Effector memory CD8-positive, alpha-beta T cell (primary cell): ENCODE measurements at regions not wholly inside any gene's neighbourhood (a gene's known extent, or its start where the extent isn't known, plus 50 kb on each side); places are given as distances from the start of the nearest gene placed in this dataset.

Experiments used
- ATAC-seq: fragments of 150-1000 bp; cut with Tn5 transposase; replicated peaks from 2 replicates; pipeline ENCODE4 v1.10.0; 2021; ENCODE audit warnings: mild to moderate bottlenecking, moderate library complexity
- DNase-seq, 3 experiments: peaks; one replicate each; pipeline ENCODE4 v3.0.0; 2021
- H3K27ac Mint-ChIP-seq, 2 donors: one replicate each; pipeline ENCODE4 v1.8.0; 2022; ENCODE audit warnings: mild to moderate bottlenecking in 2 of 2, mixed read lengths in 2 of 2, moderate library complexity in 2 of 2
- H3K27me3 Mint-ChIP-seq, 2 donors: one replicate each; pipeline ENCODE4 v1.8.0; 2022; ENCODE audit warnings: mixed read lengths in 2 of 2
- H3K36me3 Mint-ChIP-seq: one replicate; pipeline ENCODE4 v1.8.0; 2022; ENCODE audit warnings: mild to moderate bottlenecking, moderate library complexity, mixed read lengths; ENCODE audit not compliant: insufficient read depth
- H3K4me1 Mint-ChIP-seq, 2 donors: one replicate each; pipeline ENCODE4 v1.8.0; 2022; ENCODE audit warnings: low read depth in 2 of 2, mixed read lengths in 2 of 2
- H3K4me3 Mint-ChIP-seq, 2 donors: one replicate each; pipeline ENCODE4 v1.8.0; 2022; ENCODE audit warnings: mild to moderate bottlenecking in 2 of 2, mixed read lengths in 2 of 2, moderate library complexity in 2 of 2
- H3K9me3 Mint-ChIP-seq, 2 donors: one replicate each; pipeline ENCODE4 v1.8.0; 2022; ENCODE audit warnings: mixed read lengths in 2 of 2

- H3K4me1 Mint-ChIP-seq = no peaks in the 10 kb centered on the region
- H3K4me3 Mint-ChIP-seq = no peak overlapping the region
- H3K9me3 Mint-ChIP-seq = peaks cover 0 to 9% of the 10 kb centered on the region in 2 donors
- H3K27ac Mint-ChIP-seq = no peak overlapping the region
- H3K36me3 Mint-ChIP-seq = peaks cover 3% of the 10 kb centered on the region
- no peaks in the 10 kb centered on the region for H3K27me3 Mint-ChIP-seq
- ATAC-seq (no peak), DNase-seq (no peak)
These were observed 191.4 kb downstream of the MTRR start for GRCh38 chr5:8060235-8060952.

DNA sequence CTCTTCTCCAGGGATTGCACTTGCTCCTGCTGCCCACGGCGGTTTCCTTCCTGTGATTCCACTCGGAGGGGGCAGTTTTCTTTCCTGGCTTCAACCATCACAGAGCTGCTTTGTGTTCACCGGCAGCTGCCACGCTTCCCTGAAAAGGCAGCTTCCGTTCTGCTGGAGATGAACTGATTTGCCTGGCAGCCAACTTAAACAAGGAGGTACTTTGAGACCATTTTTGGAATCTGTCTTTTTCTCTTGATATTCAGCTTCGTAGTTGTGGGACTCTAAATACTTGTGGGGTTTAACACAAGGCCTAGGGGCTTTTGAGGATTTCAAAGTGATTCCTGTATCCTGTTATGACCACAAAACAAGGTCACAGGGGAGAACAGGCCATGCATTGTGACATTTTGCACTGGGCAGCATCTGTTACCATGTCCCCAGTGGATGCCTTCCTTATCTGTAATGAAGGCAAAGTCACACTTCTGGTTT lies 192.0 kb downstream of the MTRR start:
- Mint-ChIP-seq H3K27ac (no peak overlapping the region), H3K4me3 (no peak overlapping the region), H3K27me3 (no peaks in the 10 kb centered on the region), H3K36me3 (peaks cover 3% of the 10 kb centered on the region), H3K4me1 (no peaks in the 10 kb centered on the region), H3K9me3 (peaks cover 0 to 9% of the 10 kb centered on the region in 2 donors)
- no peak for DNase-seq
- no peak for ATAC-seq

DNA sequence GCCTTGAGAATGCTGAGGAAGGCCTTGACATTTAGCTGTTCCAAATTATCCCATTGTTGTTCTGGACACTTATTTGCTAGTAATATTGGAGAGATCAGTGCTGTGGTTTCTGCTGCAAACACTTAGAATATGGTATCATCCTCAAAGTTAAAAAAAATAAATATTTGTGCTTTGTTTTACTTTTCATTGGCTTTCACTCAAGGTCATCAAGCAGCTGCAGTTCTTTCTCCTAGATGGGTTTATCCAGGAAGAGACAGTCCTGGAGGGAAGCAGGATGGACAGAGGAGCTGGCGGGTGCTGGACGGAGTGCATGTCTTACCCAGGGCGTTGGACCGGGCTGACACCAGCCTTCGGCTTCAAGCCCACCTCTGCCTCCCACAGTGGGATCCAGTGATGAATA lies 193.6 kb downstream of the MTRR start:
- ATAC-seq (no peak), DNase-seq (no peak)
- Mint-ChIP-seq H3K27me3 (no peaks in the 10 kb centered on the region), H3K4me1 (no peaks in the 10 kb centered on the region), H3K9me3 (peaks cover 0 to 9% of the 10 kb centered on the region in 2 donors), H3K36me3 (peaks cover 3% of the 10 kb centered on the region), H3K4me3 (no peak overlapping the region), H3K27ac (no peak overlapping the region)

- no peak for ATAC-seq
- no peaks in the 10 kb centered on the region for H3K27me3 Mint-ChIP-seq
These were observed 199.1 kb downstream of the MTRR start for GRCh38 chr5:8068078-8068477.

DNA sequence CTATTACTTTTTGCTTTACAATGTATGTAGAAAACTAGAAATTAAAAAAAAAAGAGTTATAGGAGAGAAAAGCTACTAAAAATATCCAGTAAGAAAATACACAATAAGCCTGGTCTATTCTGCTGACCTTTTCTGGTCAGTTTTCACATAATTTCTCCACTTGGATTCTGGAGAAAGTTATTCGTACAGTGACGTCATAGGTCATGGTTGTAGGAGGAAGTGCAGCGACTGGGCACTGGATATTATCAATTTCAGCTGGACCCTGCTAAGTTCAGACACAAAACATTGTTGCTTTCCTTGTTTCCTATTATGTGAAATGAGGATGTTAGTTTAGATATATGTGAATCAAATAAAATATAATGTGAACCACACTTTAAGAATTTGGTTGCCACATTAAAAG lies 201.2 kb downstream of the MTRR start:
- H3K4me3 Mint-ChIP-seq = no peak overlapping the region

More at GRCh38 chr5:8068078-8068477, 199.1 kb downstream of the MTRR start:
- H3K9me3 Mint-ChIP-seq = peaks cover 0 to 2% of the 10 kb centered on the region in 2 donors
- no peak overlapping the region for H3K4me3 Mint-ChIP-seq
- no peak for DNase-seq
- no peak overlapping the region for H3K27ac Mint-ChIP-seq
- no peaks in the 10 kb centered on the region for H3K4me1 Mint-ChIP-seq
- no peaks in the 10 kb centered on the region for H3K36me3 Mint-ChIP-seq

GRCh38 chr5:8079056-8079455 lies 210.1 kb downstream of the MTRR start:
- H3K27ac Mint-ChIP-seq = no peak overlapping the region
- no peak for DNase-seq
- H3K4me3 Mint-ChIP-seq = no peak overlapping the region

More for the DNA sequence above, 201.2 kb downstream of the MTRR start:
- H3K9me3 Mint-ChIP-seq = no peaks in the 10 kb centered on the region
- no peaks in the 10 kb centered on the region for H3K36me3 Mint-ChIP-seq
- no peaks in the 10 kb centered on the region for H3K27me3 Mint-ChIP-seq
- no peak overlapping the region for H3K27ac Mint-ChIP-seq
- ATAC-seq = no peak
- no peaks in the 10 kb centered on the region for H3K4me1 Mint-ChIP-seq
- DNase-seq = no peak

GRCh38 chr5:8081179-8081578 lies 212.2 kb downstream of the MTRR start:
- Mint-ChIP-seq H3K27me3 (no peaks in the 10 kb centered on the region), H3K4me3 (no peak overlapping the region), H3K36me3 (no peaks in the 10 kb centered on the region), H3K4me1 (no peaks in the 10 kb centered on the region), H3K9me3 (peaks cover 6 to 8% of the 10 kb centered on the region in 2 donors), H3K27ac (no peak overlapping the region)
- no peak for DNase-seq
- ATAC-seq = no peak

More at GRCh38 chr5:8079056-8079455, 210.1 kb downstream of the MTRR start:
- Mint-ChIP-seq H3K4me1 (no peaks in the 10 kb centered on the region), H3K9me3 (peaks cover 6 to 8% of the 10 kb centered on the region in 2 donors), H3K27me3 (no peaks in the 10 kb centered on the region), H3K36me3 (no peaks in the 10 kb centered on the region)
- ATAC-seq = no peak

DNA sequence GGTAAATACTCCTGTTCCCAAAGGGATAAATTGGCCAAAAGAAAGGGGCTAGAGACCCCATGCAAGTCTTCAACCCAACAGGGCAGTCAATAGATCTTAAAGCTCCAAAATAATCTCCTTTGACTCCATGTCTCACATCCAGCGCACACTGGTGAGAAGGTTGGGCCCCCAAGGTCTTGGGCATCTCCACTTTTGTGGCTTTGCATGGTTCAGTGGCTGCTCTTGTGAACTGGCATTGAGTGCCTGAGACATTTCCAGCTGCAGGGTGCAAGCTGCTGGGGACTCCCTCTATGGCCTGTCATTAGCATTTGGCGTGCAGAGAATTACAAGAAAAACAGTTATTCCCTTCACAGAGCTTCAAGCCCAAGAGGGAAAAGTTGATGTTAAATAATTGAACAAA lies 224.7 kb downstream of the MTRR start:
- H3K36me3 Mint-ChIP-seq = no peaks in the 10 kb centered on the region
- ATAC-seq = no peak
- H3K9me3 Mint-ChIP-seq = peaks cover 11 to 28% of the 10 kb centered on the region in 2 donors
- H3K4me1 Mint-ChIP-seq = no peaks in the 10 kb centered on the region
- no peak overlapping the region for H3K4me3 Mint-ChIP-seq
- DNase-seq = no peak
- H3K27ac Mint-ChIP-seq = no peak overlapping the region
- no peaks in the 10 kb centered on the region for H3K27me3 Mint-ChIP-seq

GRCh38 chr5:8094304-8094703 lies 225.4 kb downstream of the MTRR start:
- Mint-ChIP-seq H3K4me1 (no peaks in the 10 kb centered on the region), H3K27ac (no peak overlapping the region), H3K9me3 (peaks cover 11 to 26% of the 10 kb centered on the region in 2 donors), H3K4me3 (no peak overlapping the region), H3K27me3 (no peaks in the 10 kb centered on the region), H3K36me3 (no peaks in the 10 kb centered on the region)
- DNase-seq = no peak
- ATAC-seq = no peak

DNA sequence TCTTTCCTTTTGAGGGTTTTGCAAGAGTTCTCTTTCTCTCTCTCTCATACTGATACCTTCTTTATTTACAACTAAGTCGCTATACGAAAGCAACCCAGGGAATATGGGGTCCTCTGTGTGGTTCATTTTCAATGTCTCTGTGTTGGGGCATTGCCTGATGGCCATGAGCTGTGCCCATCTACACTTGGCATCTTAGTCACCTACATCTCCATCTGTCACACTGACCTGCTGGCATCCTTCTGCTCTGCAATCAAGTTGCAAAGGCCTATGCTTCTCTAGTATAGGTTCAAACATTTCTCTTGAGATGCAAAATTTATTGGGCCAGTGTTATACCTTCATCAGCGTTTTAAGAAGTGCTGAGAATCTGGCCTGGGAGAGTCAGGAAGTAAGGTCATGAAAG lies 228.2 kb downstream of the MTRR start:
- Mint-ChIP-seq H3K27ac (no peak overlapping the region), H3K4me1 (no peaks in the 10 kb centered on the region), H3K9me3 (peaks cover 2 to 9% of the 10 kb centered on the region in 2 donors), H3K27me3 (no peaks in the 10 kb centered on the region), H3K4me3 (no peak overlapping the region), H3K36me3 (no peaks in the 10 kb centered on the region)
- ATAC-seq (no peak), DNase-seq (no peak)

DNA sequence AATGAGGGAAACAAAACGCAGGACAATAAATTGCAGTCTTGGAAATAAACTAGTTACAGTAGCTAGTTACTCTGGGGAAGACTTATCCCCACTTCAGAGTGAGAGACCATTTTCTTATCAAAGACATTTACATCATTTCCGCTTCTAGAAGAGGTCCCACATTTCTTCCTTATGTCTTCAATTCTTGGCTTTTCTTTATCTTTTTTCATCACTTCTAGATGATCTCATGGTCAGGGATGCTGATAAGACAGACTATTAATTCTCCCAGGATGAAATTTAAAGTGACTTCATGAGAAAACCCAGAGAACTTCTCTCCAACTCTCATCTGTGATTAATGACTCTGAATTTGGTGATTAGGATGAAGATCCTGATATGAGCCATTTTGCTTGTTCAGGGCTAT lies 229.1 kb downstream of the MTRR start:
- H3K27ac Mint-ChIP-seq = no peak overlapping the region

GRCh38 chr5:8102714-8103113 lies 233.8 kb downstream of the MTRR start:
- Mint-ChIP-seq H3K4me1 (no peaks in the 10 kb centered on the region), H3K9me3 (peaks cover 0 to 2% of the 10 kb centered on the region in 2 donors), H3K4me3 (no peak overlapping the region), H3K36me3 (no peaks in the 10 kb centered on the region), H3K27me3 (no peaks in the 10 kb centered on the region), H3K27ac (no peak overlapping the region)
- ATAC-seq = no peak
- no peak for DNase-seq

More for the DNA sequence above, 229.1 kb downstream of the MTRR start:
- Mint-ChIP-seq H3K36me3 (no peaks in the 10 kb centered on the region), H3K27me3 (no peaks in the 10 kb centered on the region), H3K4me3 (no peak overlapping the region), H3K9me3 (peaks cover 2 to 7% of the 10 kb centered on the region in 2 donors), H3K4me1 (no peaks in the 10 kb centered on the region)
- no peak for DNase-seq
- no peak for ATAC-seq

- ATAC-seq (no peak), DNase-seq (no peak)
- H3K27ac Mint-ChIP-seq = no peak overlapping the region
- H3K9me3 Mint-ChIP-seq = peaks cover 0 to 4% of the 10 kb centered on the region in 2 donors
- no peak overlapping the region for H3K4me3 Mint-ChIP-seq
- H3K4me1 Mint-ChIP-seq = no peaks in the 10 kb centered on the region
- no peaks in the 10 kb centered on the region for H3K27me3 Mint-ChIP-seq
- H3K36me3 Mint-ChIP-seq = no peaks in the 10 kb centered on the region
These were observed 245.8 kb downstream of the MTRR start for GRCh38 chr5:8114597-8115266.

DNA sequence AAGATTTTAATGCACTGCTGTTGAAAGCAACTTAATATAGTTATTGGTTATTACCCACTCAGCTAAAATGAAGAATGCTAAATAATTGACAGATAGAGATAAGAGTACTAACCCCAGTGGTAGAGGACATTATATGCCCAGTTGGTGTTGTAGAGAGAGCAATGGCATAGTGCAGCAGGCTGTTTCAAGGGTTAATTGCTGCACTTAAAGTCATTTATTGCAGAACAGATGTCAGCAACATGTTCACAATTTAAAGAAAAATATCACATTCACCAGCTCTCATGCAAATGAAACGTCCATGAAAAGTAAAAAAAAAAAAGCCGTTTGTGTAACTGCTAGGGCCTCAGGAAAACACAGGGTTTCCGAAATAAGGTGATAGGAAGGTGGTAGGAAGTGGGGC lies 254.6 kb downstream of the MTRR start:
- Mint-ChIP-seq H3K4me3 (no peak overlapping the region), H3K27ac (no peak overlapping the region), H3K27me3 (no peaks in the 10 kb centered on the region), H3K4me1 (no peaks in the 10 kb centered on the region), H3K9me3 (no peaks in the 10 kb centered on the region), H3K36me3 (no peaks in the 10 kb centered on the region)
- ATAC-seq = no peak
- no peak for DNase-seq
